ENCODE measurements at regions not wholly inside any gene's neighbourhood (a gene's known extent, or its start where the extent isn't known, plus 50 kb on each side); places are given as distances from the start of the nearest gene placed in this dataset.
"Not testable (repeated sequence)": the region's sequence is repeated elsewhere in the genome, so short reads cannot be mapped to it uniquely, and the experiment has no call there.

DNA sequence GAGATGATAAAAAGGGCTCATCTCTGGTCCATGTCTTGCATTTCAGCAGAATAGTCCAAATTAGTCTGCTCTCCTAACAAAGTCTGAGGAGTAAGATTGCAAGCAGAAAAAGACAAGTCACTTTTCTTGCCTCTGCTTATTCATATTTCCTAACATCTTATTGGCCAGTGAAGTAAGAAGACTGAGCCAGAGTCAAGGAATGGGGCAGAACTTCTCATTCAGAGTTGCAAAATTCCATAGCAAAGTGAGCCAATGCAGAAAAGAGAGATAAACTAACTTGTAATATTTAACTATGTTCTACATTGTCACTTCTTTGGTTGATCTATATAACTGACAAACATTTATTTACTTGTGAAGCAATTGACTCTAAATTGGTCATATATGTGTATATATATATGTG, 2304.0 kb downstream of the ARAP2 start:
- no peaks in the 10 kb centered on the region for H3K36me3 ChIP-seq (ENCODE audit: control insufficient read depth in 2 of 2, insufficient read depth in 2 of 2, low read length in 1 of 2)
- H3K4me1 ChIP-seq (ENCODE audit: control insufficient read depth in 2 of 2, insufficient read depth in 2 of 2, low read length in 1 of 2), result no peaks in the 10 kb centered on the region
- no peak overlapping the region for H3K4me3 ChIP-seq (ENCODE audit: low read depth in 1 of 2, low read length in 2 of 2)
- no peaks in the 10 kb centered on the region for H3K27me3 ChIP-seq (ENCODE audit: control insufficient read depth in 1 of 2, insufficient read depth in 2 of 2, low read length in 2 of 2)
- no peak overlapping the region for H3K27ac ChIP-seq (ENCODE audit: low read depth in 2 of 2, low read length in 1 of 2)
- no peaks in the 10 kb centered on the region for H3K9me3 ChIP-seq (ENCODE audit: control insufficient read depth in 2 of 2, insufficient read depth in 1 of 2, low read depth in 1 of 2, low read length in 1 of 2)

DNA sequence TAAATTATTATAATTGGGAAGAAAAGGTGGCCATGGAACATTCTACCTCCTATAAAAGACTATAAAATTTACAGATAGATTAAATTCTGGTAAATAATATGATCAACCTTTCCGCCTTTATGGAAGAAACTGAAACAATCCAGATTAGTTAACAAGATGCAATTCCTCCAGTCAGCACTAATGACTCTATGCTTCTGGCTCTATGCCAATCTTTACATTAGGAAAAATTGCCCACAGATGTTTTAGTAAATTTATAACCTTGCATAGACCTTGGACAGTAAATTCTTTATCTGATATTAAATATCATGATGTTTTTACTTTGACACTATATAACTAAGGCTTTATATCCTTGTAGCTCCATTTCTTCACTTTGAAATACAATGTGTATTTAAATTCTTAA, 2302.5 kb downstream of the ARAP2 start:
- Histone ChIP-seq H3K4me3 (ENCODE audit: low read depth in 1 of 2, low read length in 2 of 2) (no peak overlapping the region), H3K9me3 (ENCODE audit: control insufficient read depth in 2 of 2, insufficient read depth in 1 of 2, low read depth in 1 of 2, low read length in 1 of 2) (no peaks in the 10 kb centered on the region), H3K4me1 (ENCODE audit: control insufficient read depth in 2 of 2, insufficient read depth in 2 of 2, low read length in 1 of 2) (no peaks in the 10 kb centered on the region), H3K27ac (ENCODE audit: low read depth in 2 of 2, low read length in 1 of 2) (no peak overlapping the region), H3K27me3 (ENCODE audit: control insufficient read depth in 1 of 2, insufficient read depth in 2 of 2, low read length in 2 of 2) (no peaks in the 10 kb centered on the region), H3K36me3 (ENCODE audit: control insufficient read depth in 2 of 2, insufficient read depth in 2 of 2, low read length in 1 of 2) (no peaks in the 10 kb centered on the region)
- WGBS, 2 donors, result 72 to 76% methylated on average over 1 of the region's 1 CpG

GRCh38 chr4:33948921-33949320, 2295.4 kb downstream of the ARAP2 start:
- H3K4me1 ChIP-seq (ENCODE audit: control insufficient read depth in 2 of 2, insufficient read depth in 2 of 2, low read length in 1 of 2), result no peaks in the 10 kb centered on the region
- H3K36me3 ChIP-seq (ENCODE audit: control insufficient read depth in 2 of 2, insufficient read depth in 2 of 2, low read length in 1 of 2), result no peaks in the 10 kb centered on the region
- no peaks in the 10 kb centered on the region for H3K27me3 ChIP-seq (ENCODE audit: control insufficient read depth in 1 of 2, insufficient read depth in 2 of 2, low read length in 2 of 2)
- H3K4me3 ChIP-seq (ENCODE audit: low read depth in 1 of 2, low read length in 2 of 2), result no peak overlapping the region
- no peaks in the 10 kb centered on the region for H3K9me3 ChIP-seq (ENCODE audit: control insufficient read depth in 2 of 2, insufficient read depth in 1 of 2, low read depth in 1 of 2, low read length in 1 of 2)
- no peak overlapping the region for H3K27ac ChIP-seq (ENCODE audit: low read depth in 2 of 2, low read length in 1 of 2)

GRCh38 chr4:33953848-33954247, 2290.5 kb downstream of the ARAP2 start:
- not testable (repeated sequence) for H3K4me1 ChIP-seq (ENCODE audit: control insufficient read depth in 2 of 2, insufficient read depth in 2 of 2, low read length in 1 of 2); H3K9me3 ChIP-seq (ENCODE audit: control insufficient read depth in 2 of 2, insufficient read depth in 1 of 2, low read depth in 1 of 2, low read length in 1 of 2); H3K27ac ChIP-seq (ENCODE audit: low read depth in 2 of 2, low read length in 1 of 2); H3K27me3 ChIP-seq (ENCODE audit: control insufficient read depth in 1 of 2, insufficient read depth in 2 of 2, low read length in 2 of 2); H3K36me3 ChIP-seq (ENCODE audit: control insufficient read depth in 2 of 2, insufficient read depth in 2 of 2, low read length in 1 of 2); H3K4me3 ChIP-seq (ENCODE audit: low read depth in 1 of 2, low read length in 2 of 2)
- WGBS, 2 donors, result 93 to 94% methylated on average over 4 of the region's 4 CpGs

GRCh38 chr4:33954759-33955158, 2289.6 kb downstream of the ARAP2 start:
- Histone ChIP-seq H3K4me3 (ENCODE audit: low read depth in 1 of 2, low read length in 2 of 2) (no peak overlapping the region), H3K27me3 (ENCODE audit: control insufficient read depth in 1 of 2, insufficient read depth in 2 of 2, low read length in 2 of 2) (no peaks in the 10 kb centered on the region), H3K27ac (ENCODE audit: low read depth in 2 of 2, low read length in 1 of 2) (no peak overlapping the region), H3K9me3 (ENCODE audit: control insufficient read depth in 2 of 2, insufficient read depth in 1 of 2, low read depth in 1 of 2, low read length in 1 of 2) (peaks cover 0 to 3% of the 10 kb centered on the region in 2 donors), H3K36me3 (ENCODE audit: control insufficient read depth in 2 of 2, insufficient read depth in 2 of 2, low read length in 1 of 2) (no peaks in the 10 kb centered on the region), H3K4me1 (ENCODE audit: control insufficient read depth in 2 of 2, insufficient read depth in 2 of 2, low read length in 1 of 2) (no peaks in the 10 kb centered on the region)
- 91 to 93% methylated on average over 10 of the region's 10 CpGs for WGBS, 2 donors

- Histone ChIP-seq H3K36me3 (ENCODE audit: control insufficient read depth in 2 of 2, insufficient read depth in 2 of 2, low read length in 1 of 2) (no peaks in the 10 kb centered on the region), H3K4me3 (ENCODE audit: low read depth in 1 of 2, low read length in 2 of 2) (no peak overlapping the region), H3K9me3 (ENCODE audit: control insufficient read depth in 2 of 2, insufficient read depth in 1 of 2, low read depth in 1 of 2, low read length in 1 of 2) (peaks cover 0 to 3% of the 10 kb centered on the region in 2 donors), H3K4me1 (ENCODE audit: control insufficient read depth in 2 of 2, insufficient read depth in 2 of 2, low read length in 1 of 2) (no peaks in the 10 kb centered on the region), H3K27ac (ENCODE audit: low read depth in 2 of 2, low read length in 1 of 2) (no peak overlapping the region), H3K27me3 (ENCODE audit: control insufficient read depth in 1 of 2, insufficient read depth in 2 of 2, low read length in 2 of 2) (no peaks in the 10 kb centered on the region)
- WGBS, 2 donors, result 63 to 66% methylated on average over 4 of the region's 4 CpGs
These were observed 2284.8 kb downstream of the ARAP2 start for GRCh38 chr4:33959519-33959918.

- Histone ChIP-seq H3K36me3 (ENCODE audit: control insufficient read depth in 2 of 2, insufficient read depth in 2 of 2, low read length in 1 of 2) (no peaks in the 10 kb centered on the region), H3K27ac (ENCODE audit: low read depth in 2 of 2, low read length in 1 of 2) (no peak overlapping the region), H3K27me3 (ENCODE audit: control insufficient read depth in 1 of 2, insufficient read depth in 2 of 2, low read length in 2 of 2) (no peaks in the 10 kb centered on the region), H3K9me3 (ENCODE audit: control insufficient read depth in 2 of 2, insufficient read depth in 1 of 2, low read depth in 1 of 2, low read length in 1 of 2) (no peaks in the 10 kb centered on the region), H3K4me3 (ENCODE audit: low read depth in 1 of 2, low read length in 2 of 2) (no peak overlapping the region), H3K4me1 (ENCODE audit: control insufficient read depth in 2 of 2, insufficient read depth in 2 of 2, low read length in 1 of 2) (no peaks in the 10 kb centered on the region)
- WGBS, 2 donors, result 89 to 92% methylated on average over 2 of the region's 2 CpGs
These were observed 2282.6 kb downstream of the ARAP2 start for GRCh38 chr4:33961761-33962160.

DNA sequence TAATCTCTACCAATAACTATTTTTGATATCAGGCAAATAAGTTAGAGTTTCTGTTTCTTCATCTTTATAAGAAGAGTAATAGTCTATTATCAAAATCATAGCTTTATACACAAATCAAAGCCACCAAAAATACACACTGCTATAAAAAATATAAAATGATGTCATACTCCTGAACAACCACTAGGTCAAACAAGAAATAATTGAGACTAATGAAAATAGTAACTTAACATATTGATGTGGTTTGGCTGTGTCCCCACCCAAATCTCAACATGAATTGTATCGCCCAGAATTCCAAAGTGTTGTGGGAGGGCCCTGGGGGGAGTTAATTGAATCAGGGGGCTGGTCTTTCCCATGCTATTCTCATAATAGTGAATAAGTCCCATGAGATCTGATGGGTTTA, 2277.5 kb downstream of the ARAP2 start:
- Histone ChIP-seq H3K27ac (ENCODE audit: low read depth in 2 of 2, low read length in 1 of 2) (no peak overlapping the region), H3K27me3 (ENCODE audit: control insufficient read depth in 1 of 2, insufficient read depth in 2 of 2, low read length in 2 of 2) (no peaks in the 10 kb centered on the region), H3K9me3 (ENCODE audit: control insufficient read depth in 2 of 2, insufficient read depth in 1 of 2, low read depth in 1 of 2, low read length in 1 of 2) (no peaks in the 10 kb centered on the region), H3K4me3 (ENCODE audit: low read depth in 1 of 2, low read length in 2 of 2) (no peak overlapping the region), H3K36me3 (ENCODE audit: control insufficient read depth in 2 of 2, insufficient read depth in 2 of 2, low read length in 1 of 2) (no peaks in the 10 kb centered on the region), H3K4me1 (ENCODE audit: control insufficient read depth in 2 of 2, insufficient read depth in 2 of 2, low read length in 1 of 2) (no peaks in the 10 kb centered on the region)
- WGBS, 2 donors, result 84 to 94% methylated on average over 1 of the region's 1 CpG

GRCh38 chr4:33974270-33974669, 2270.0 kb downstream of the ARAP2 start:
- Histone ChIP-seq H3K36me3 (ENCODE audit: control insufficient read depth in 2 of 2, insufficient read depth in 2 of 2, low read length in 1 of 2) (no peaks in the 10 kb centered on the region), H3K4me1 (ENCODE audit: control insufficient read depth in 2 of 2, insufficient read depth in 2 of 2, low read length in 1 of 2) (no peaks in the 10 kb centered on the region), H3K27ac (ENCODE audit: low read depth in 2 of 2, low read length in 1 of 2) (no peak overlapping the region), H3K4me3 (ENCODE audit: low read depth in 1 of 2, low read length in 2 of 2) (no peak overlapping the region), H3K27me3 (ENCODE audit: control insufficient read depth in 1 of 2, insufficient read depth in 2 of 2, low read length in 2 of 2) (no peaks in the 10 kb centered on the region), H3K9me3 (ENCODE audit: control insufficient read depth in 2 of 2, insufficient read depth in 1 of 2, low read depth in 1 of 2, low read length in 1 of 2) (no peaks in the 10 kb centered on the region)

- H3K4me3 ChIP-seq (ENCODE audit: low read depth in 1 of 2, low read length in 2 of 2), result no peak overlapping the region
- no peak overlapping the region for H3K27ac ChIP-seq (ENCODE audit: low read depth in 2 of 2, low read length in 1 of 2)
- H3K9me3 ChIP-seq (ENCODE audit: control insufficient read depth in 2 of 2, insufficient read depth in 1 of 2, low read depth in 1 of 2, low read length in 1 of 2), result no peaks in the 10 kb centered on the region
- H3K36me3 ChIP-seq (ENCODE audit: control insufficient read depth in 2 of 2, insufficient read depth in 2 of 2, low read length in 1 of 2), result no peaks in the 10 kb centered on the region
- no peaks in the 10 kb centered on the region for H3K27me3 ChIP-seq (ENCODE audit: control insufficient read depth in 1 of 2, insufficient read depth in 2 of 2, low read length in 2 of 2)
- H3K4me1 ChIP-seq (ENCODE audit: control insufficient read depth in 2 of 2, insufficient read depth in 2 of 2, low read length in 1 of 2), result no peaks in the 10 kb centered on the region
These were observed 2268.3 kb downstream of the ARAP2 start for GRCh38 chr4:33975995-33976394.

Data from esophagus (tissue), 2 donors.